Vagina (tissue), 2 donors: ENCODE measurements at regions not wholly inside any gene's neighbourhood (a gene's known extent, or its start where the extent isn't known, plus 50 kb on each side); places are given as distances from the start of the nearest gene placed in this dataset.

Experiments used
- DNase-seq, 2 donors: peaks; one replicate each; pipeline ENCODE4 v3.0.0-alpha.2; 2017; ENCODE audit errors: extremely low spot score in 2 of 2
- H3K27ac ChIP-seq: fragments of 200-600 bp; sonication (generic); one replicate; pipeline ENCODE4 v1.5.1; 2019
- H3K27me3 ChIP-seq: fragments of 200-600 bp; sonication (generic); one replicate; pipeline ENCODE4 v1.5.1; 2019
- H3K36me3 ChIP-seq, 2 donors: fragments of 200-600 bp; sonication (generic); one replicate each; pipeline ENCODE4 v1.5.1; 2017 to 2019
- H3K4me1 ChIP-seq: fragments of 200-600 bp; sonication (generic); one replicate; pipeline ENCODE4 v1.5.1; 2019
- H3K4me3 ChIP-seq, 2 donors: fragments of 200-600 bp; sonication (generic); 1 replicate in 1 of 2; 2 replicates in 1 of 2; pipeline ENCODE4 v1.5.1; 2016 to 2019
- H3K9me3 ChIP-seq: fragments of 200-600 bp; sonication (generic); one replicate; pipeline ENCODE4 v1.5.1; 2019
- POLR2A ChIP-seq, 2 donors: fragments of 450-650 bp; IDR thresholded peaks; one replicate each; pipeline ENCODE4 v1.6.1; 2017; ENCODE audit warnings: antibody characterized with exemption in 2 of 2, mild to moderate bottlenecking in 2 of 2, moderate library complexity in 2 of 2
- POLR2AphosphoS5 ChIP-seq, 2 donors: sonication (generic); formaldehyde crosslinking; IDR thresholded peaks; one replicate each; pipeline ENCODE4 v1.9.0; 2017; ENCODE audit warnings: antibody characterized with exemption in 2 of 2, mild to moderate bottlenecking in 2 of 2, low read depth in 1 of 2; ENCODE audit not compliant: insufficient read depth in 1 of 2
- intact Hi-C: fragments of 100-400 bp; cut with DNase I; formaldehyde crosslinking; loops from one replicate; pipeline ENCODE4 v1.15.1; 2023
- TF ChIP-seq, protein P1 (sequence below), 3 experiments: fragments of 450-650 bp in 2 of 3; fragments of 200-600 bp in 1 of 3; sonication (generic) in 1 of 3; IDR thresholded peaks; one replicate each; pipeline ENCODE4 v1.5.1; 2017 to 2019; ENCODE audit warnings: antibody characterized with exemption in 3 of 3, mild to moderate bottlenecking in 2 of 3, moderate library complexity in 2 of 3

DNA sequence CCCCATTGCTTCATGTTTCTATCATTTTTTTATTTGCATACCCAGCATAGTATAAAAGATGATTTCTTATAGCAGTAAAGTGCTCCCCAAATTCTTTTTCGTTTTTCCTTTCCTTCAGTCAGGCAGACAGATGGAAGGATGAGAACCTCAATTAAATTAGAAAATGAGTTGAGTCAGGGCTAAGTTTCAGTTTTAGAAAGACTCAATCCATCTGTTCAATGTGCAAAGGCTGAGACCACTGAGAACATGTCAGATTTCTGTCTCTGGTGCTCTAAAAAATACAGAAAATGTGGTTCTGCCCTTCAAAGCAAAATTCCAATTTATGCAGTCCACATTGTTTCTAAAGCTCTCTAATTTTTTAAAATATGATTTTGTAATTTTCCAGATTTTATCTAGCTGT is 257.6 kb upstream of the HS3ST5 start:
- Histone ChIP-seq H3K27ac (no peak overlapping the region), H3K4me1 (no peaks in the 10 kb centered on the region), H3K4me3 (no peak overlapping the region), H3K36me3 (no peaks in the 10 kb centered on the region), H3K9me3 (no peaks in the 10 kb centered on the region), H3K27me3 (no peaks in the 10 kb centered on the region)
- TF ChIP-seq, protein P1, sequence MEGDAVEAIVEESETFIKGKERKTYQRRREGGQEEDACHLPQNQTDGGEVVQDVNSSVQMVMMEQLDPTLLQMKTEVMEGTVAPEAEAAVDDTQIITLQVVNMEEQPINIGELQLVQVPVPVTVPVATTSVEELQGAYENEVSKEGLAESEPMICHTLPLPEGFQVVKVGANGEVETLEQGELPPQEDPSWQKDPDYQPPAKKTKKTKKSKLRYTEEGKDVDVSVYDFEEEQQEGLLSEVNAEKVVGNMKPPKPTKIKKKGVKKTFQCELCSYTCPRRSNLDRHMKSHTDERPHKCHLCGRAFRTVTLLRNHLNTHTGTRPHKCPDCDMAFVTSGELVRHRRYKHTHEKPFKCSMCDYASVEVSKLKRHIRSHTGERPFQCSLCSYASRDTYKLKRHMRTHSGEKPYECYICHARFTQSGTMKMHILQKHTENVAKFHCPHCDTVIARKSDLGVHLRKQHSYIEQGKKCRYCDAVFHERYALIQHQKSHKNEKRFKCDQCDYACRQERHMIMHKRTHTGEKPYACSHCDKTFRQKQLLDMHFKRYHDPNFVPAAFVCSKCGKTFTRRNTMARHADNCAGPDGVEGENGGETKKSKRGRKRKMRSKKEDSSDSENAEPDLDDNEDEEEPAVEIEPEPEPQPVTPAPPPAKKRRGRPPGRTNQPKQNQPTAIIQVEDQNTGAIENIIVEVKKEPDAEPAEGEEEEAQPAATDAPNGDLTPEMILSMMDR (IDR thresholded peaks at IDR 0.05): no peak
- TF ChIP-seq POLR2A (IDR thresholded peaks at IDR 0.05) (no peak), POLR2AphosphoS5 (IDR thresholded peaks at IDR 0.05; ENCODE audit: insufficient read depth in 1 of 2, low read depth in 1 of 2) (no peak)
- intact Hi-C loops: no loop called here
- DNase-seq: no peak

DNA sequence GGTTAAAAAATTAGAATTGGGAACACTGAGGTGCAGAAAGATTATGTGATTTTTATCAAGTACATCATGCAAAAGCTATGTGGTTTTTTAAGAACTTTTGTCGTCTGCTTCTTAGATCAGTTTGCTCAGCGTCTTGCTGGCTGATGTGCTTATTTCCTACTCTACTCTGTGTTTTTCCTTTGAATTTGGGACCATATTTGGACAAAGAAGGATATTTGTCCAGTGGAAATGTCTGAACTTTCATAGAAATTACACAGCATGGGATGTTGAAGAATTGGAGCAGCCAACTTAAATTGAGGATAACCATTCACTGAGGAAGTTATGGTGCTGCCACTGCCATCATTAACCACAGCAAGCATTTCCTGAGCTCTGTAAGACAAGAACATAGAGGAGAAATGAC is 252.8 kb upstream of the HS3ST5 start:
- no peak overlapping the region for H3K27ac ChIP-seq
- no peaks in the 10 kb centered on the region for H3K27me3 ChIP-seq
- TF ChIP-seq, protein P1 (IDR thresholded peaks at IDR 0.05): no peak
- no peaks in the 10 kb centered on the region for H3K36me3 ChIP-seq
- no peak for DNase-seq
- no peak overlapping the region for H3K4me3 ChIP-seq
- intact Hi-C loops: no loop called here
- H3K9me3 ChIP-seq: no peaks in the 10 kb centered on the region
- no peaks in the 10 kb centered on the region for H3K4me1 ChIP-seq

DNA sequence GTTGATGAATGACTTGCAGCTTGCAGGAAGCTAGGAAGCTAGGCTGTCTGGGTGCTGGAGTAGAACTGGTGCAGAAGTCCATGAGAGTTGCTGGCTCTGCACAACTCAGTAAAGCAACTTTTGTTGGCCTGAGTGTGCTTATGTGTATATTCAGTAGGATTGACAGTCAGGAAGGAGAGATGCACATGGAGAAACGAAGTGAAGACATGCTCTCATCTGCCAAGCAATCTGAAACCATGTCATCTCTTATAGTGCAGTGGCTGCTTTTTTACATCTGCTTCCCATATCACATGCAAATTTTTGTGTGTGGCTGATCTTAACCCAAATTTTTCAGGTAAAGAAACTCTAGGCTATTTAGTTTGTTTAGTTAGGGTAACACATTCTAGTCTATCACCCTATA is 252.4 kb upstream of the HS3ST5 start:
- intact Hi-C loops: no loop called here
- no peaks in the 10 kb centered on the region for H3K4me1 ChIP-seq
- no peak overlapping the region for H3K4me3 ChIP-seq
- no peaks in the 10 kb centered on the region for H3K27me3 ChIP-seq
- TF ChIP-seq POLR2A (IDR thresholded peaks at IDR 0.05) (no peak), POLR2AphosphoS5 (IDR thresholded peaks at IDR 0.05; ENCODE audit: insufficient read depth in 1 of 2, low read depth in 1 of 2) (no peak)
- TF ChIP-seq, protein P1 (IDR thresholded peaks at IDR 0.05): no peak
- H3K27ac ChIP-seq: no peak overlapping the region
- no peaks in the 10 kb centered on the region for H3K36me3 ChIP-seq
- DNase-seq: no peak
- no peaks in the 10 kb centered on the region for H3K9me3 ChIP-seq

DNA sequence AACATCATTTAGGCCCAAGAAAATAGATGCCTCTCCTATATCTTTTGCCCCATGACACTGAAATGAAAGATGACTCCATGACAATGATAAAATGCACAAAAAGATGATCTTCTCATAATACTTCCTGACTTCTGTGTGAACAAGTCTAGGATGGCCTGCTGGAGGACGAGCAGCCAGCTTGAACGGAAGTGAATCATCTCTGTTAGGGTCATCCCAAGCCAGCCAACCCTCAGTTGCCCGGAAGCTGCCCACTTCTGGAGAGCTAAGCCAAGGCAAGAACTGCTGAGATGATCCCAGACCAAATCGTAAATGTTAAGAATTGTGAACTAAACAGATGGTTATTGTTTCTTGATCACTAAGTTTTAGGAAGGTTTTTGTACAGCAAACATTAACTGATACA is 249.7 kb upstream of the HS3ST5 start:
- no peaks in the 10 kb centered on the region for H3K9me3 ChIP-seq
- H3K4me1 ChIP-seq: no peaks in the 10 kb centered on the region
- TF ChIP-seq, protein P1 (IDR thresholded peaks at IDR 0.05): no peak
- TF ChIP-seq POLR2AphosphoS5 (IDR thresholded peaks at IDR 0.05; ENCODE audit: insufficient read depth in 1 of 2, low read depth in 1 of 2) (no peak), POLR2A (IDR thresholded peaks at IDR 0.05) (no peak)
- H3K27me3 ChIP-seq: no peaks in the 10 kb centered on the region
- intact Hi-C loops: no loop called here
- H3K36me3 ChIP-seq: no peaks in the 10 kb centered on the region
- no peak overlapping the region for H3K27ac ChIP-seq
- H3K4me3 ChIP-seq: no peak overlapping the region
- no peak for DNase-seq

DNA sequence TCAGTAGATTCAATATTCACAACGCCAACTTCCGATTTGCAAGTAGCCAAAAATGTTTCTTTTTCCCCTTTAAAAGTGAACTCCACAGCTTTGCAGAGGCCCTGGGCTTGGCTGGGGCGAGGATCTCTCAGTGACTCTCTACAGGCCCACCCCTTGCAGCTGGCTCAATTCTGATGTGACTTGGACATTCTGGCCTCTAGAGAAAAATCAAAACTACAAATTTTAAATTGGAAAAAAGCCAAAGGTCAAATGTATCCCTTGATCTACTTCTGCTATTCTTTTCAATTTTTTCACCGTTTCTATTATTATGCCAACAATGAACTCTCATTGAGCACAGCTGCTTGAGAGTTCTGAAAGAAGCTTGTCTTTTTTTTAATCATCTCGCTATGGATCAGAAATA is 245.9 kb upstream of the HS3ST5 start:
- DNase-seq: no peak
- Histone ChIP-seq H3K27ac (no peak overlapping the region), H3K36me3 (no peaks in the 10 kb centered on the region), H3K4me1 (no peaks in the 10 kb centered on the region), H3K4me3 (no peak overlapping the region), H3K9me3 (no peaks in the 10 kb centered on the region), H3K27me3 (no peaks in the 10 kb centered on the region)
- intact Hi-C loops: no loop called here
- TF ChIP-seq POLR2AphosphoS5 (IDR thresholded peaks at IDR 0.05; ENCODE audit: insufficient read depth in 1 of 2, low read depth in 1 of 2) (no peak), POLR2A (IDR thresholded peaks at IDR 0.05) (no peak)
- TF ChIP-seq, protein P1 (IDR thresholded peaks at IDR 0.05): no peak
